ENCODE measurements at regions not wholly inside any gene's neighbourhood (a gene's known extent, or its start where the extent isn't known, plus 50 kb on each side); places are given as distances from the start of the nearest gene placed in this dataset.
"Not testable (repeated sequence)": the region's sequence is repeated elsewhere in the genome, so short reads cannot be mapped to it uniquely, and the experiment has no call there.

DNA sequence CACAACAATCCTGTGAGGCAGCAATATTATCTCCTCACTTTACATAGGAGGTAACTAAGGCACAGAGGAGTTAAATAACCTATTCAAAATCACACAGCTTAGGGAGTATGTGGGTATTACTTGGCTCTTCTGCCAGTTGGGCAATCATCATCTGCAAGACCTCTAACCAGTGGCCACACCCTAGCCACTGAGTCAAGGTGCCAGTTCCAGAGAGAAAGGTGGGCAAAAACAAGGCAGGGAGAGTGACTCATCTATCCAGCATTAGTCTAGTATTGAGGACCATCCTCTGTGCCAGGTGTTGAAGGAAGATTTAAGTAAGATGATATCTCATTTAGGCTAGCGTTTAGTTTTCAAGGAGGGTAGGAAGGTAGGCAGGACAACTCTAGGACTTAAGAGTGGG is 113.9 kb upstream of the EOLA2 start:
- DNase-seq (ENCODE audit: low spot score): no peak

DNA sequence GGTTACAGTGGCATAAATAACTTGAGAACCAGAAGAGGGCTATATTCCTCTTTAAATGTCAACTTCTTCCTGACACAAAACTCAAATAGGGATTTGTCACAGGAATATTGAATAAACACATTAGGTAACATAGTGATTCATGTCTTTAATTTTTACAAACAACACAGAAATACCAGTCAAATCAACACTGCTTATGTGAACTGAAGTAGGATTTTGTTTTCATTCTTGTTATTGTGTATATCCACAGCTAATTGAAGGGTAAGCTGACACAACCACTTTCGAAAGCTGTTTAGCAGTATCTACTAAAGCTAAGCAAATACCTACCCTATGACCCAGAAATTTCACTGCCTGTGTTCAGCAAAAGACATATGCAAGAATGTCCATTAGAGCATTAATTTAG is 120.4 kb upstream of the EOLA2 start:
- no peak for DNase-seq (ENCODE audit: low spot score)

DNA sequence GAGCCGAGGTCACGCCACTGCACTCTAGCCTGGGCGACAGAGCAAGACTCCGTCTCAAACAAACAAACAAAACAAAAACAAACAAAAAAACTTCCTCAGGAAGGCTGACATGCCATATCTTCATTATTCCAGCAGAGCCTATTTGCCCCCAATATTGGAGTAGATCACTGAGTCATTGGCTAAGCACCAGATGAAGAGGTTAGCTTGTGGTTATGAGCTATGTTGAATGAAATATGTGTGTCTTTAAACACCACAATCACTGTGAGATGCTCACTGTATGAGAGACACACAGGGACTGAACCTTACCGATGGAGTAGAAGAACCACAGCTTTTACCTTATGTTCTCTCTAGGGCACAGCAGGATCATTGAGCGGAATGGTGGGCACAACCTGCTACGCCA is 122.1 kb upstream of the EOLA2 start:
- DNase-seq (ENCODE audit: low spot score): no peak

DNA sequence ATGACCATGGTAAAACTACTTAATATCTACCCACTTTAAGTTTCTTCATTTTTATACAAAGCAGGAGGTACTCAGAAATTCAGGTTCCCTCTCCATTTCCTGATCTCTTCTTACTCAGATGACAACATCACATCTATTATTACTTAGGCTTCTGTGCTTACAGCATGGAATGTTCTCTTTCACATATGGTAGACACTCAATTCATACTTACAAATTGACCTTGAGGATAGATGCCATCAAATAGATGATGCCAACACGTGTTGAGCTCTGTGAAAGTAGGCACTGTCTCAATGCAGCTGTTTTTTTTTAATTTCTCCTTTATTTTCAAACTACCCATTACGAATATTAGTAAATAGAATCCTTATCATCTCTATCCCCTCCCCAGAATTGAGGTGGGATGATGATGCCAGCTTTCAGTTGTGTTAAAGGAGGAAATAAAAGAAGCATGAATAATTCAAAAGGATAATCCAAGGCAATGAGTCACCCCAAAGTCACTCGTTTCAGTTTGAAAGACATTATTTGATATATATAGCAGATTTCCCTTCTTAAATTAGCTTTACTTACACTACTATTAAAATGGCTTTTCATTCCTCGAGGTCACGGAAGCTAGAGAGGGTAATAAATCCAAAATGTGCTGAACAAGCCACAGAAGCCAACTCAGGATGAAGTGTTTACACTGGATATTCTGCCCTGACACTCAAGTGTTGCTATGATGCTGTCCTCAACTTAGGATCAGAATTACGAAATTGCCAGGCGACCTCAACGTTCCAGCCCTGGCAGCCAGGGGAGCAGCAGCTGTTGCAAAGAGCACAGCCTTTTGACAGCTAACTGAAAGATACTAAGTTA is 124.2 kb upstream of the EOLA2 start:
- DNase-seq (ENCODE audit: low spot score): no peak

DNA sequence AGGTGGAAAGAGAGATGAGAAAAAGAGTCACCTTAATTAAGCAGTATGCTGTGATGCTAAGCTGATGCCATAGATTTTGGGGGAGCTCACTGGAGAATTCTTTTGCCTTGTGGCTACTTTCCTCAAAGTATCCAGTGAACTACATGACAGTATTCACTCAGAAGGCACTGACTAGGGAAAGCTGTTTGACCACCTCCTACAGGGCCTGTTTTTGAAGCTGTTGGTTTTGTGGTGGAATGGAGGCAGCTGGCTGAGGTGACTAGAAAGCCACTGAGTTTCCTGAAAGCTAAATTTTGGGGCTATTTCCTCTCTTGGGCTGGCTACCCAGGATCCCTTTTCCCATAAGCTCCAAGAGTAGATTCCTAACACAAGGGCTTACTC is 124.8 kb upstream of the EOLA2 start:
- DNase-seq (ENCODE audit: low spot score): no peak

DNA sequence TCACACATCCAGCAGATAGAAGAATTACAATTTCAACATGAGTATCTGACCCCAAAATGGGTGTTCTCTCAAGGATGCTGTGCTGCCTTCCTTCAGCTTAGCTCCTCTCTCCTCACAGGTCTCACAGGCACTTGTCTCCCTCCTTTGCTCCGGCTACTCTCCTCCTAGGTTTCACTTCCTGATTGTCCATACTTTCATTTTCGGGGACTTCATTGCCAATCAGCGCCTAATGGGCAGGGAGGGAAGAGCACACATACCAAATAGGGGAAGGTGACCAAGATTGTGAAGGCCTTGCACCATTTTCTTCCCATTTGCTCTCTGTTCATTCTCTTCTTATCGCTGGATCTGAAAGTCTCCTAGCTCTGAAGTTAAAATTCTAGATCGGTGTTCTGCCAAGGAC is 125.4 kb upstream of the EOLA2 start:
- no peak for DNase-seq (ENCODE audit: low spot score)

DNA sequence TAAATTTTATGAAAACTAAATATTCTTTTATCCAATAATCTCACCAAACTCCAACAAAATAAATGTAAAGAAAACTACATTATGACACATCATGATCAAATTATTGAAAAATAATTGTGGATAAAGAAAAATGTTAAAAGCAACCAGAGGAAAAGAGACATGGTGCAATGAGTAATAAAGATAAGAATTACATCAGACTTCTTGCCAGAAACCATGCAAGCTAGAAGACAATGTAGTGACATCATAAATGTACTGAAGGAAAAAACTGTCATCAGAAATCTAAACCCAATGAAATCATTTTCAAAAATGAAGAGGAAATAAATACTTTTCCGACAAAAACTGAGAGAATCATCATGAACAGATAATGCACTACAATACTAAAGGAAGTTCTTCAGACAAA is 135.9 kb upstream of the EOLA2 start:
- no peak for DNase-seq (ENCODE audit: low spot score)

DNA sequence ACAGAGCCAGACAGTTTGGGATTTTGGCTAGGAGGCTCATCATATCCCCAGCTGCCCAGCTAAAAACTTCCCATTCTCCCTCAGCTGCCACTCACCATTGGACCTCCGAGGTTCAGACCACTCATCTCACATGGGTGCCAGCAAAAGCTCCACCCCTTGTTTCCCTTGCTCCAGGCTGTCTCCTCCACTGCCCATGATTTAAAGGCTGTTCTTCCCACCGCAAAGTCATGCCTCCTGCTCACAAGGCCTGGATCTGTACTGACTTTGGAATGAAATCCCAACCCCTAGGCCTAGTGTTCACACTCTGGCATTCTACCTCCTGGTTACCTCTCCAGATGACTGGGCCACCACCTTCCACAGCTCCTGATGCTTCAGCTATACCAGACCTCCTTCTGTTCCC is 142.2 kb upstream of the EOLA2 start:
- no peak for DNase-seq (ENCODE audit: low spot score)

DNA sequence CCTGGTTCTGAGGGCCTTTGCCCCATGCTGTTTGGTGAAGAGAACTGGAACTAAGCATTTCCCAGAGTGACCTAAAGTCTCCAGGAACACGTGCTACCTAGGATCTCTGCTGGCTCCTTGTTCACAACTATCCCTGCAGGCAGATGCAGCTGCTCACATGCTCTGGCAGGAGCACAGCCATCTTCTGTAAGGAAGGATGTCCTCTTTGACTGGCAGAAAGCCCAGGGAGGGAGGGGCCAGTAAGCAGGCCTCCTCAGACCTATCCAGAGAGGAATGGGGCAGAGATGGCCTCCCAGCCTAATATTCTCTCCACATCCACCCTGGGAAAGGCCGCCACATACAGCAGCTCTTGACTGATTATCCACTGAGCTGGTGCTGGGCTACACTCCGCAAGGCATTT is 142.8 kb upstream of the EOLA2 start:
- DNase-seq (ENCODE audit: low spot score): no peak

DNA sequence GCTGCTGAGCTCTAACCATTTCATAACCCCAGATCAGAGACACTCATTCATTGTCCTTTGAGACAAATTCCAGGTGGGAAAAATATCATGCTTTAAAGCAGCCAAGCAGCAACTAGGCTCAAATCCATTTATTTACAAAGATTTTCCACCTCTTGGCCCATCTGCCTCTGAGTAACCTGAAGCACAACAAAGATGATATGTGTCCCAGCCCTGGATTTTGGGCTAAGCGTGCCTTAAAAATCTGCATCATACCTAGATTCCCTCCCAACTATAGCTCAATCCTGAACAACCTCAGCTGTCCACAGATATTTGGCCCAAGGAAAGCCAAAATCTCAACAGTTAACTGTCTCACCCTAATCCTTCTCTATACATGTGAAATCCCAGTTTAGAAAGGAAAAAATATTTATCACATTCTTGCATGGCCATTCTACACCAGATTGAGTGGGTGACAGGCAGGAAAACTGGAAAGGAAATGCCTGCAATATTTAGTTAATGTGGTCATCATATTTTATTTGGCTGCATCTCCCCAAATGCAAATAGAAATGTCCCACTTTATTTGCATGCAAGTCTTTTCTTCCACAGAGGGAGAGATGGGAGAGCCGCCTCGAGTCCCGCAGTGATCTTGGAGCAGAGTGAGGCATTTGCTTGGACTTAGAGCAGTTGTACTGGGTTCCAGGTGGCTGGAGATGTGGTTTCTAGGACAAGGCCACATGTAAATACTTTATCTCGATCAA is 146.4 kb upstream of the EOLA2 start:
- no peak for DNase-seq (ENCODE audit: low spot score)

DNA sequence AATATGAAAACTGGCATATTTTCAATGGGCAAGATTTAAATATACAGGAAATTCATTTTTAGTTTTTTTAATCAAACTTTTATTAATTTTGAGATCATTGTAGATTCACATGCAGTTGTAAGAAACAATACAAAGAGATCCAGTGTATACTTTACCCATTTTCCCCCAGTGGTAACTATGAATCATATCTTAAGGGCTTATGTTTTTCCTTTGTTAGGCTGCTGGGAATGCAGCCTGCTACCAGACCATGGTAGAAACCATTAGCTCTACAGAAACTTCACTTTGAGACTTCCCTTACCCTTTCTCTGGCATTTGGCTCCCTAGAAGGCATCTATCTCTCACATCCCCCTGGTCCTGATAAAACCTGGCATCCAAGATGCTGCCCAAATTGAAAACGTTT is 147.6 kb upstream of the EOLA2 start:
- no peak for DNase-seq (ENCODE audit: low spot score)

DNA sequence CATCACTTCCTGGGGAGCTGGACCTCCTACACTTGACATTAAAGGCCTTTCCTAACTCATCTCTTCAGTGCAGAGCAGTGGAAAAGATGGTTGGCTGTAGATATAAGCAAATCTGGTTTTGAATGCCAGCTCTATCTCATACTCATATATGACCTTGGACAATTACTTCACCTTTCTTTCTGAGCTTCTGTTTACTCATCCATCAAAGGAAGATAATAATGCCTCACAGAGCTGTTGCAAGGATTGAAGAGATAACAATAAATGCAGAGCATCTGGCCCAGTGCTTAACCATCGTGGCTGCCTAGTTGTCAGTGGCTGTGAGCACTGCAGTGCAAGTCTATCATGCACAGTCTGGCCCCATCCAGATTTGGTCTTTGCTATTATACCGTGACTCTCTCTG is 148.1 kb upstream of the EOLA2 start:
- no peak for DNase-seq (ENCODE audit: low spot score)

DNA sequence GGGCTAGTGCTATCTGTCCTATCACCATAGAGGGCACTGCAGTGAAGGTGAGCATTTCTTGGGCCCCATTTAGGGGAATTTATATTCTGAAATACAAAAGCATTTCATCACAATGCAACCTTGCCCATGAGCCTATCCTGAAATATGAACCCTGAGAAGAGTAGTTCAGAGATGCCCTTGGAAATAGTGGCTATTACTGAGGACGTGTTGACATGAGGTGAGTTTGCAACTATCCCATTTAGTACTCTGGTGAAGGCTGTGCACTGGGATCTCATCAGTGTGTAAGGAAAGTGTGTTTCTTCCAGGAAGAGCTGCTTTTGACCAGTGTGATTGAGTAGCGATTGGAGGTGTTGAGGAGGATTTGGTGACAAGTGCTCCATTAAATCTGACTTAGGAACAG is 149.3 kb upstream of the EOLA2 start:
- no peak for DNase-seq (ENCODE audit: low spot score)

DNA sequence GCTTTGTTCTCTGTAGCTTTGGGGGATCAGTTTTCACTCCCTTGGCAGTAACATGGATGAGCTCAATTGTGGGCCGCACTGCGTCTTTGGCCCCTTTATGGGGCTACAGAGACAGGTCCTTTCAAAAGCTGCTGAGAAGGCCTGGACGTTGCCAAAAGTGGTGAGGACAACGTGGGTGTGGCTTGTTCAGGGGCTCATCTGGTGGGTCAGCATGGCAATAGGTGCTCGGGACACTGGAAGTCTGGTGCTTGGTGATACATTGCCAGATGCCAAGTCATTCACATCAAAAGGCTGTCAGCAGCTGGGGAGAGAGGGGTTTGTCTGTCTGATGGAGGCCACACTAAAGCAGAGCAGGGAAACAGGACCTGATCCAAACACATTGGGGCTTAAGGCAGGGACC is 149.8 kb upstream of the EOLA2 start:
- no peak for DNase-seq (ENCODE audit: low spot score)

DNA sequence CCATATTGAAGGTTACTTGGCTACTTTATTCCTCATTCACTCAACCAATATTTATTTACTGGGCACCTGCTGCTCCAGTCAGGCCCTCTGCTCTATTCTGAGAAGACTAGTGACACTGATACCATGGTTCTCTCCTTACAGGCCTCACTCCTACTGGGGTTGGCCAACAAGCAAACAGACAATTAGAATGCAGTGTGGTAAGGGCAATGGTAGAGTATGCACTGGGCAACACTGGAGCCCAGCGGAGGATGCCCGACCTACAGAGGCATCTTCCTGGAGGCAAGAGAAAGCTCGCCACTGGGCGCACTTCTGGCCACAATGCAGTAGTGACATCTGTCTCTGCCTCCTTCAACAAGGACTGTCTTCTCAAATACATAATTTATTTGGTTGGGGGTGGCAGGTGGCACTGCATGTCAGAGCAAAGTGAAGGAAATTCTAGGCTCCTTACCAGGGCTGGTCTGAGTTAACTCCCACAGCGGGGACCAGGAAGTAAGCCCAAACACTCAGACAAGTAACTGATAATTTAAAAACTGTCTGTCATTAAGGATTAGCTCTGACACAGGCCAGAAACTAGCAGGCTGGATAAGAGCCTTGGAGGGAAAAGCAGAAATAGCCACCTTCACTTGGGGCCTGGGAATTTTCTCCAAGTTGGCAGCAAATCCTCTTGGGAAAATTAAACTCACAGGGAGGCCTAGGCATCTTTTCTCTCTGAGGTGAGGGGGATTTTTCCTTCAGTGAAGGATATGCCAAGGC is 150.7 kb upstream of the EOLA2 start:
- no peak for DNase-seq (ENCODE audit: low spot score)

DNA sequence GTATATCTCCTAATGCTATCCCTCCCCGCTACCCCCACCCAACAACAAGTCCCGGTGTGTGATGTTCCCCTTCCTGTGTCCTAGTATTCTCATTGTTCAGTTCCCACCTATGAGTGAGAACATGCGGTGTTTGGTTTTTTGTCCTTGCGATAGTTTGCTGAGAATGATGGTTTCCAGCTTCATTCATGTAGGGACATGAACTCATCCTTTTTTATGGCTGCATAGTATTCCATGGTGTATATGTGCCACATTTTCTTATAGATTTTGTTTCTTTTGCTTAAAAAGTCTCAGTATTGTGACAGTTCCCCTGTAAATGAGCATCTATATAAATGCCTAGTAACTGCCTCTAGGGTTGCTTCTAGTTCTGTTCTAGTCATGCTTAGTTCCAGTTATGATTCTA is 153.0 kb upstream of the EOLA2 start:
- not testable (repeated sequence) for DNase-seq (ENCODE audit: low spot score)

DNA sequence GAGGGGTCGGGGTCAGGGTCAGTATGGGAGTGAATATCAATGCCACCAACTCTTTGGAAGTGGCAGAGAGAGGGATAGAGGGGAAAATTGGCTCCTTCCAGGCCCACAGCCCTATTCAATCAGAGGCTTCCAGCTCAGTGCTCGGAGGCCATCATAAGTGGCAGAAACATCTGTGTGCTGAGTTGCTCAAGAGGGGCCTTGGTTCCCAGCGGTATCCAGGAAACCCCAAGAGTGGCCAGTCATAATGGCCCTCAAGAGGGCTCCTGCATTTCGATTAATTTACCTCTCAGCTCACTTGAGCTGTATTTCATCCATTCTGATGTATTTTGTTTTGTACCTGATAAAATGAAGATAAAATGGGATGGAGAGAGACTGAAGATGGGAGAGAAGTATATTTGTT is 154.3 kb upstream of the EOLA2 start:
- no peak for DNase-seq (ENCODE audit: low spot score)

DNA sequence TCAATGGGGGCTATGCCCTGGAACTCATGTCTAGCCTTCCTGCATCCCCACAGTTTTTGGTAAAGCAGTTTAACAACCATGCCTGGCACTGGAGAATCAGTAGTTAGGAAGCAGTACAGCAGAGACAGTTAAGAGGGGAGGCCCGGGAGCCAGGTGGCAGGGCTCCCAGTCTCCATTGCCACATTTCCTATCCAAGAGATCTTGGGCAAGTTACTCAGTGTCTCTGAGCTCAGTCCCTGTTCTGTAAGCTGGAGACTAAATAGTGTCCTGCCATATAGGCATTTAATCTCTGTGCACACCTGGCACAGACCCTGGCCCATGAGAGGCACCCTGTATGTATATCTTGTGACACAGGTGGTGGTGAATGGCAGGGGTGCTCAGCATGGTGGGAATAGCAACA is 156.1 kb upstream of the EOLA2 start:
- no peak for DNase-seq (ENCODE audit: low spot score)

DNA sequence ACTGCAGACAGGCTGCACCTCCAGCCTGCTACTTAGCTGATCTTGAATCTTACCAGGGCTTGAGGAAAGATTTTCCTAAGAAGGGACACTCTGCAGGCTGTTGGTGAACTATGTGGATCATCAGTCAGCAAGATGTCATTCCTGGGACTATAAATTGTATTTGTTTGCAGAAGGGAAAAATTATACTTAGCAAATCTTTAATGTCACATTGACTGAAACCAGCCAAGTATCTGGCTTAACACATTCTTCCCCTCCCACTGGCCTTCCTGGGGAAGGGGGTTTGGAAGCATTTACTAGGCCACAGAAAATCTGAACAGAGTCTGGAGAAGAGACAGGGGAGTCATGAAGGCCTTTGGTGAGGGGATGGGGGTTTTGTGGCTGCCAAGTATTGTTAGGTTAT is 156.7 kb upstream of the EOLA2 start:
- DNase-seq (ENCODE audit: low spot score): no peak

DNA sequence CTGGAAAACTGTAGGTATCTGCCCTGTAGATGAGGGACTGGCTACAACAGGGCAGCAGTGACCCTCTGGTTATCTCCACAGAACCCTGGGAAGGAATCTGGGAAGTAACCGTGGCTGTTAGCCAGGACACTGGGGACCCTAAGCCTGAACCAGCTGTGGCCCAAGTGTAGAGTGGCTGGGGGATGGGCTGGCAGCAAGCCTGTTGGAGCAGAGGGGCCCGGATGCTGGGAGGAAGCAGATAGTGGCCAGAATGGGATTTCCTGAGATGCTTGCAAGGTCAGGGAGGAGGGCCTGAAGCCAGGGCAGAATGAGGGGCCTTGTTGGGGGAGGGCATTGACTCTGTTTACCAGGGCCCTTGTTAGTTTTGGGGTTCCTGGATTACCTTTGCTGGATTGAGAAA is 161.0 kb upstream of the EOLA2 start:
- DNase-seq (ENCODE audit: low spot score): no peak

DNA sequence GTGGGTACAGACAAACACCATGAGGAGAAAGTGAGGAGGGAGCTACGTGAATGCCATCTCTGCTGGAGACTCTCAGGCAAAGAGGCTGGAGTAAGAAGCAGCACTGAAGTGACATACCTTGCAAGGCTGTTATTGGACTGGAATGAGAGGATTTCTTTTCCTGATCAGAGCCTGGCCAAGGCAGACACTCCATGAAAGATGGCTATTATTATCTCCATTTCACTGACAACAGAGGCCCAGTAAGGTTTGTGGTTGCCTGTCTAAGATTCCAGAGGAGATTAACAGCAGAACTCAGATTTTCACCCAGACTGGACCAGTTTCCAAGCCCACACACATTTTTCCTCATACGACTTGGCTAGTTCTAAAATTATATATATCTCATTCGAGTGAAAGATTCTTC is 162.0 kb upstream of the EOLA2 start:
- no peak for DNase-seq (ENCODE audit: low spot score)

DNA sequence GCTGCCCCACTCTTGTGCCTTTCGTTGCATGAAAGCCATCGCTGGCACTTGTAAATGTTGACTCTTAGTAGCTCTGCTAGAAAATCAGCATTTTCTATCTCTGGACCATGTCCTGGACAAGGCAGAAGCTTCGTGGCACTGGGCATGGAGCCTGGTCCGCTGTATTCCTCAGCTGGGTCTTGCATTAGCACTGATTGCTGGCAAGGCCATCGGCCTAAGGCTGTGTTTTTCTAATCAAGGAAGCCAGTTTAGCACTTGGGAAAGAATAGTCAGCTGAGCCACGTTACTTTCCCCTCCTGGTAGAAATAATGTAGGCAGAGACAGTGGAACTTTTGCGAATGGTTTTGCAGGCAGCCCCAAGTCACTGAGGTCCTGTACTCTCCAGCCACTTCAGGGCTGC is 180.2 kb upstream of the EOLA2 start:
- no peak for DNase-seq (ENCODE audit: low spot score)

DNA sequence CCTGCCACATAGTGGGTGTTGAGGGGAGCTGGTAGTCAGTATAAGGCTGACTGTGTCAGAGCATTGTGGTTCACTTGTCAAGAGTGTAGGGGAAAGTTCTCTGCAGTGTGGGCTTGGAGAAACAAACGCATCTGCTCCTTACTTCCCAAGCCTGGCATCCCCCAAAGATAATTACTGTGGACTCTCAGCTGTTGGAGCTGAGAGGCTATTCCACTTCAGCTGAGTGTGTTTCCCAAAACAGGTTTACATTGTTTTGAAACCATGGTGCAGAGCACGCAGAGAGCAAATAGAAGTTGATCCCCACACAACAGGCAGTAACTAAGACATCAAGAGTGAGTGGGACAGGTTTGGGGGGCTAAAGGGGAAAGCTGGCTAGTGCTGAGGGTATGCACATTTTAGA is 181.0 kb upstream of the EOLA2 start:
- no peak for DNase-seq (ENCODE audit: low spot score)
